ENCODE measurements at regions not wholly inside any gene's neighbourhood (a gene's known extent, or its start where the extent isn't known, plus 50 kb on each side); places are given as distances from the start of the nearest gene placed in this dataset.

DNA sequence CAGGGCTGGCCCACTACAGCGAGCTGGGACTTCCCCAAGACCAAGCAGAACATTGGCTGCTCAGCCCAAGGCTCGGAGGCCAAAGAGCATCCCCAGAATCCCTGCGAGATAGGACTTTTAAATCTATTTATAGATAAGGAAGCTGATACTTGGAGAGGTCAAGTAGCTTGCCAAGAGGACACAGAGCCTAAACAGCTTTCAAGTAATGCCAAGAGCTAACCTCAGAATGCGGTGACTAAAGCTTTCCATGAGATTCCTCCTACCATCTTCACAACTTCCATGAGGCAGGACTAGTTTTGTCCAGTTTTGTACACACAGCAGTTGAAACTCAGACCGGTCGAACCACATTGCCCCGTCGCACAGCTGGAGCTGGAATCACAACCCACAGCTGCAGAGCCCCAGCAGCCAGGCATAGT lies 168.1 kb upstream of the TOP1 start (continued):
- TF ChIP-seq NR2C2 (CRISPR knock-in tag; IDR thresholded peaks at IDR 0.05; ENCODE audit: borderline replicate concordance) = no peak
- no peak for TF ChIP-seq USF2 (IDR thresholded peaks at IDR 0.05; ENCODE audit: low read depth, low read length)
- TF ChIP-seq USF2 (CRISPR knock-in tag; IDR thresholded peaks at IDR 0.05; ENCODE audit: borderline replicate concordance) = no peak

DNA sequence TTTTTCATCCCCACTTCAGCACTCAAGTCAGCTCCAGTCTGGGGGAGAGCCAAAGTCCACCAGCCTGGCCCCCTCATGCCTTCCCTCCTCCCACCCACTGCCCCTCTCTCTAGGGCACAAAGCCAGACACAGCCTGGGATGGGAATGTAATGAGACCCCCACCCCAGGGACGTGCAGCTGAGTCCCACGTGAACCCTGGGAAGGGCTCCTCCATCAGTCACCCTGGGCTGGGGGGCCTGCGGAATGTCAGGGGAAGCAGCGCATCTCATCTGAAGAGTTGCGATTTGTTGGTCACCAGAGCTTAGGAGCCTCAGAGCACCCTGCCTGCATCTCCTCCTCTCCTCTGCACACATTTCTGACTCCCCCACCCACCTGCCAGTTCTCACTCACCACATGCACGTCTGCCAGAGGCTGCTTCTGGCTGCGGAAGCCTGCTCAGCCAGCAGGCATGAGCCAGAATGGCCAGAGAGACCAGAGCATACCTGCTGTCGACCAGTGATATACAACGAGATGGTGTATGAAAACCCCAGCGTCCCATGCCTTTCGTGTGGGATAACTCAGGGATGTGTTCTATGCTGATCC lies 167.1 kb upstream of the TOP1 start:
- WGBS (ENCODE audit: low lambda C conversion rate) = 45% methylated on average over 11 of the region's 11 CpGs
- Histone ChIP-seq H3K9me3 (ENCODE audit: low read length) (no peaks in the 10 kb centered on the region), H3K36me3 (replicated peaks in 1 of 2; ENCODE audit: control insufficient read depth in 1 of 2, insufficient read depth in 2 of 2, low read length in 2 of 2) (no peaks in the 10 kb centered on the region), H3K27me3 (ENCODE audit: control insufficient read depth in 1 of 2, insufficient read depth in 2 of 2, low read length in 2 of 2) (peaks cover 0 to 3% of the 10 kb centered on the region in 2 experiments; a peak in 1 of 5 replicates), H3K4me1 (ENCODE audit: insufficient read depth, low read length) (peaks cover 5% of the 10 kb centered on the region; the same call in 1 of the 2 replicates), H3K4me3 (replicated peaks in 1 of 3; ENCODE audit: insufficient read depth in 1 of 3, low read depth in 2 of 3, low read length in 3 of 3) (no peak overlapping the region), H3K27ac (ENCODE audit: extremely low read length, insufficient read depth, low read length) (no peak overlapping the region), H4K20me1 (ENCODE audit: insufficient read depth, low read length) (no peaks in the 10 kb centered on the region), H3K4me2 (ENCODE audit: low read depth, low read length) (no peak overlapping the region), H3K79me2 (ENCODE audit: insufficient read depth, low read length) (no peaks in the 10 kb centered on the region), H3K9ac (ENCODE audit: insufficient read depth, low read depth, low read length) (no peak overlapping the region), H2AFZ (ENCODE audit: low read length) (no peak overlapping the region)
- FAIRE-seq = no peak
- in situ Hi-C loops (cut with HindIII; ENCODE audit: extremely low pct_ligation_motif_present, low pct_unique_long_range_greater_than_20kb) = no loop called here
- BruUV-seq (replicated peaks) = no TSS peak
- POLR2A ChIA-PET = no interaction called here
- CTCF ChIA-PET (ENCODE audit: low intra/inter-chr PET ratio, low total read pairs) = no interaction called here
- intact Hi-C loops (cut with micrococcal nuclease; ENCODE audit: unreplicated experiment) = no loop called here
- no peak for ATAC-seq
- DNase-seq (ENCODE audit: low spot score) = no peak
- TF ChIP-seq ZNF484 (CRISPR knock-in tag; IDR thresholded peaks at IDR 0.05; ENCODE audit: borderline replicate concordance, low read depth) (no peak), PRDM10 (CRISPR knock-in tag; IDR thresholded peaks at IDR 0.05; ENCODE audit: low read depth) (no peak), SIX4 (CRISPR knock-in tag; IDR thresholded peaks at IDR 0.05) (no peak), MTA1 (CRISPR knock-in tag; IDR thresholded peaks at IDR 0.05; ENCODE audit: borderline replicate concordance) (no peak)
- TF ChIP-seq, protein P1, sequence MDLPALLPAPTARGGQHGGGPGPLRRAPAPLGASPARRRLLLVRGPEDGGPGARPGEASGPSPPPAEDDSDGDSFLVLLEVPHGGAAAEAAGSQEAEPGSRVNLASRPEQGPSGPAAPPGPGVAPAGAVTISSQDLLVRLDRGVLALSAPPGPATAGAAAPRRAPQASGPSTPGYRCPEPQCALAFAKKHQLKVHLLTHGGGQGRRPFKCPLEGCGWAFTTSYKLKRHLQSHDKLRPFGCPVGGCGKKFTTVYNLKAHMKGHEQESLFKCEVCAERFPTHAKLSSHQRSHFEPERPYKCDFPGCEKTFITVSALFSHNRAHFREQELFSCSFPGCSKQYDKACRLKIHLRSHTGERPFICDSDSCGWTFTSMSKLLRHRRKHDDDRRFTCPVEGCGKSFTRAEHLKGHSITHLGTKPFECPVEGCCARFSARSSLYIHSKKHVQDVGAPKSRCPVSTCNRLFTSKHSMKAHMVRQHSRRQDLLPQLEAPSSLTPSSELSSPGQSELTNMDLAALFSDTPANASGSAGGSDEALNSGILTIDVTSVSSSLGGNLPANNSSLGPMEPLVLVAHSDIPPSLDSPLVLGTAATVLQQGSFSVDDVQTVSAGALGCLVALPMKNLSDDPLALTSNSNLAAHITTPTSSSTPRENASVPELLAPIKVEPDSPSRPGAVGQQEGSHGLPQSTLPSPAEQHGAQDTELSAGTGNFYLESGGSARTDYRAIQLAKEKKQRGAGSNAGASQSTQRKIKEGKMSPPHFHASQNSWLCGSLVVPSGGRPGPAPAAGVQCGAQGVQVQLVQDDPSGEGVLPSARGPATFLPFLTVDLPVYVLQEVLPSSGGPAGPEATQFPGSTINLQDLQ (CRISPR knock-in tag; IDR thresholded peaks at IDR 0.05) = no peak
